ENCODE measurements at regions not wholly inside any gene's neighbourhood (a gene's known extent, or its start where the extent isn't known, plus 50 kb on each side); places are given as distances from the start of the nearest gene placed in this dataset.
A peak's percentile ranks its signal among the peaks of the same experiment; 100 is the strongest.

DNA sequence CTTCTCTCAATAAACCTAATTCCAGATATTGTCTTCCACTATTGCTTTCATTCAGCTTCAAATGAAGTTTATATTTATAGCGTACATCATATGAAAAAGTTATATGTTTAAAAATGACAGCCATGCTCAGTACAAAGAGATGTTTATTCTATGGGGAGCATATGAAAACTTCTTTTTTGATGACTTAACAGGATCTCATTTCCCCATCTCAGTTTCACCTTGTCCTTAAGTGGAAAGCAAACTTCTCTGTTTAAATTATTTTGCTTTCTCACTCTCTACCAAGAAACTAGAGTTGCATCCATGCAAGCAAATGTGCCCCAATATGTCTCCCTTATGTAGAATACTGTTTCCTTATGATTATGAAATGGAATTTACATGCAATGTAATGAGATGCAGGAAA is 799.5 kb upstream of the RGS18 start:
- Histone ChIP-seq H3K9ac (no peak overlapping the region), H3K79me2 (ENCODE audit: low read depth) (no peaks in the 10 kb centered on the region), H2AFZ (replicated peaks) (no peak overlapping the region), H3K27ac (no peak overlapping the region), H3F3A (ENCODE audit: low read depth) (no peaks in the 10 kb centered on the region), H3K4me2 (no peak overlapping the region), H3K36me3 (no peaks in the 10 kb centered on the region), H3K9me3 (ENCODE audit: low read depth) (no peaks in the 10 kb centered on the region), H3K4me3 (no peak overlapping the region), H4K20me1 (ENCODE audit: low read depth) (no peaks in the 10 kb centered on the region), H3K4me1 (no peaks in the 10 kb centered on the region), H3K27me3 (no peaks in the 10 kb centered on the region)
- no peak for DNase-seq (ENCODE audit: low spot score)
- TF ChIP-seq EZH2 (IDR thresholded peaks at IDR 0.05), result no peak
- no peak for TF ChIP-seq CTCF (IDR thresholded peaks at IDR 0.05)
- TF ChIP-seq EZH2phosphoT487 (IDR thresholded peaks at IDR 0.05), result no peak
- H3K9me3 Mint-ChIP-seq, result no peaks in the 10 kb centered on the region
- peaks cover 2% of the 10 kb centered on the region for H3K27me3 Mint-ChIP-seq (ENCODE audit: insufficient read depth, low read depth)
- H3K36me3 Mint-ChIP-seq, result no peaks in the 10 kb centered on the region
- H3K4me3 Mint-ChIP-seq, result no peak overlapping the region
- H3K27ac Mint-ChIP-seq, result no peak overlapping the region
- no peaks in the 10 kb centered on the region for H3K4me1 Mint-ChIP-seq

DNA sequence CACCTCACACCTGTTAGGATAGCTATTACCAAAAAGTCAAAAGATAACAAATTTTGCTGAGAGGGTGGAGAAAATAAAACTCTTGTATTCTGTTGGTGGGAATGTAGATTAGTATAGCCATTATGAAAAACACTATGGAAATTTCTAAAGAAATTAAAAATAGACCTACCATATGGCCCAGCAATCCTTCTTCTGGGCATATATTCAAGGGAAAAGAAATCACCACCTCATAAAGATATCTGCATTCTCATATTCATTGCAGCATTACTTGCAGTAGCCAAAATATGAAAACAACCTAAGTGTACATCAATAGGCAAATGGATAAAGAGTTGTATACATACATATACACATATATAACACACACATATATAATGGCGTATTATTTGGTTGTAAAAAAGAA is 791.6 kb upstream of the RGS18 start:
- Mint-ChIP-seq H3K4me3 (no peak overlapping the region), H3K9me3 (peaks cover 6% of the 10 kb centered on the region), H3K4me1 (peaks cover 5% of the 10 kb centered on the region), H3K27ac (no peak overlapping the region), H3K36me3 (no peaks in the 10 kb centered on the region), H3K27me3 (ENCODE audit: insufficient read depth, low read depth) (peaks cover 3% of the 10 kb centered on the region)
- H4K20me1 ChIP-seq (ENCODE audit: low read depth), result no peaks in the 10 kb centered on the region
- H3K79me2 ChIP-seq (ENCODE audit: low read depth), result no peaks in the 10 kb centered on the region
- no peaks in the 10 kb centered on the region for H3K27me3 ChIP-seq
- no peaks in the 10 kb centered on the region for H3K36me3 ChIP-seq
- no peaks in the 10 kb centered on the region for H3F3A ChIP-seq (ENCODE audit: low read depth)
- H2AFZ ChIP-seq (replicated peaks), result no peak overlapping the region
- no peak overlapping the region for H3K27ac ChIP-seq
- no peak overlapping the region for H3K4me3 ChIP-seq
- H3K4me2 ChIP-seq, result no peak overlapping the region
- no peaks in the 10 kb centered on the region for H3K9me3 ChIP-seq (ENCODE audit: low read depth)
- TF ChIP-seq EZH2 (IDR thresholded peaks at IDR 0.05) (no peak), CTCF (IDR thresholded peaks at IDR 0.05) (no peak), EZH2phosphoT487 (IDR thresholded peaks at IDR 0.05) (no peak)
- DNase-seq (ENCODE audit: low spot score), result no peak
- no peak overlapping the region for H3K9ac ChIP-seq
- peaks cover 10% of the 10 kb centered on the region for H3K4me1 ChIP-seq

DNA sequence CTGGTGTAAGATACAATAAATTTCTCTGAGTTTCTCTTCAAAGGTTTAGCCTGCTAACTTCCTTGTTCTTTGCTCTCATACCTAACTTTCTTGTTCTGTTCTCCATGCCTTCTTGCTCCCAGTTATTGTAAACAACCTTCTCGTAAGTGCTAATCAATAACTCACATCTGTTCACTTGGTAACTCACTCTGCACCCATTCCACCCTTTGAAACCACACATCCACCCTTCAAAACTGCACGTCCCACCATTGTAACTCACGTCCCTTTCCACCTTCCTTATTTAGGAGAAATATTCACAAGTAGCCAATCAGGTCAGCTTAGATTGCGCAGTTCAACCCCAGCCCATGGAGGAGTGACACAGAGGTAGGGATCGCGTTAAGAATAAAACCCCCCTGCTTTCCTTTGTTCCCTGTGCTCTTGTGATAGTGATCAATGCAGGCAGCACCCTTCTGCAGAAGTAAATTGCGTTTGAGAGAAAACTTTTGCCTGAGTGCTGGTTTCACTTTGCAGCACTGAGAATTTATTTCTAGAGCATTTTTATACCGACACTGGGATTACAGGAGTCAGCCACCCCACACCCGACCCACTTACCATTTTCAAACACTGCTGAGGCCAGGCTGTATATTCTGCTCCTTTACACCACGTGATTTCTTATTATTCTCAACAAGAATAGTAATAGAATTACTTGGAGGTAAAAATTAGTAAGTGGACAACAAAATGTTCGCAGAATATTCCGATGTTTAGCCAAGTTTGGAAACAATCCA is 789.2 kb upstream of the RGS18 start:
- DNase-seq (ENCODE audit: low spot score), result peak; percentile 11
- no peak overlapping the region for H3K4me2 ChIP-seq
- no peaks in the 10 kb centered on the region for H4K20me1 ChIP-seq (ENCODE audit: low read depth)
- peaks cover 3% of the 10 kb centered on the region for H3K27me3 Mint-ChIP-seq (ENCODE audit: insufficient read depth, low read depth)
- peaks cover 6% of the 10 kb centered on the region for H3K9me3 Mint-ChIP-seq
- peak overlapping the region; percentile 73 for H2AFZ ChIP-seq (replicated peaks)
- no peak overlapping the region for H3K4me3 Mint-ChIP-seq
- H3K36me3 Mint-ChIP-seq, result no peaks in the 10 kb centered on the region
- H3K36me3 ChIP-seq, result no peaks in the 10 kb centered on the region
- H3K27me3 ChIP-seq, result no peaks in the 10 kb centered on the region
- H3K27ac ChIP-seq, result no peak overlapping the region
- no peaks in the 10 kb centered on the region for H3K9me3 ChIP-seq (ENCODE audit: low read depth)
- TF ChIP-seq CTCF (IDR thresholded peaks at IDR 0.05) (no peak), EZH2 (IDR thresholded peaks at IDR 0.05) (no peak)
- no peak overlapping the region for H3K27ac Mint-ChIP-seq
- peaks cover 10% of the 10 kb centered on the region for H3K4me1 ChIP-seq
- no peaks in the 10 kb centered on the region for H3F3A ChIP-seq (ENCODE audit: low read depth)
- H3K4me3 ChIP-seq, result no peak overlapping the region
- H3K4me1 Mint-ChIP-seq, result peaks cover 6% of the 10 kb centered on the region
- H3K9ac ChIP-seq, result no peak overlapping the region
- H3K79me2 ChIP-seq (ENCODE audit: low read depth), result no peaks in the 10 kb centered on the region
